HCT116 (cell line): ENCODE measurements at regions not wholly inside any gene's neighbourhood (a gene's known extent, or its start where the extent isn't known, plus 50 kb on each side); places are given as distances from the start of the nearest gene placed in this dataset.

Experiments
- ATAC-seq: fragments of 200-7000 bp; cut with Tn5 transposase; 2 replicates; pipeline ENCODE4 v1.9.1; 2020; ENCODE audit warnings: mild to moderate bottlenecking, moderate library complexity
- BruUV-seq: library from RNA; stranded (reverse); fragments of 400-500 nt; replicated peaks from 2 replicates; lab custom pipeline; 2021; lab: Mats Ljungman, UMichigan
- CTCF ChIA-PET: fragments of 300-600 bp; sonication (Branson Sonifier 250); formaldehyde crosslinking; loops from one replicate; lab custom pipeline; 2021; ENCODE audit warnings: antibody characterized with exemption; lab: Charles Lee
- POLR2A ChIA-PET: fragments of 300-600, 350-600 bp; sonication (Branson Sonifier 250); formaldehyde crosslinking; loops from one replicate; lab custom pipeline; 2021; ENCODE audit warnings: antibody characterized with exemption; lab: Charles Lee
- RAD21 ChIA-PET, 2 experiments: fragments of 300-600 bp; sonication (Branson Sonifier 250); formaldehyde crosslinking; loops; one replicate each; lab custom pipeline; 2023; ENCODE audit warnings: low total read pairs in 2 of 2; ENCODE audit not compliant: uncharacterized antibody in 2 of 2, unreplicated experiment in 2 of 2, low non-redundant PET in 1 of 2; lab: Charles Lee
- DNase-seq: peaks from one replicate; pipeline ENCODE4 v3.0.0-alpha.2; 2010; ENCODE audit warnings: low read depth, low spot score
- H2AFZ ChIP-seq: fragments of 200-600 bp; shearing (Covaris generic), sonication (generic); 2 replicates; pipeline ENCODE4 v1.6.1; 2017; ENCODE audit warnings: low read depth, mixed run types, mixed read lengths, antibody characterized with exemption, low read length; ENCODE audit not compliant: poor library complexity, severe bottlenecking
- H3K27ac ChIP-seq: 2 replicates; pipeline ENCODE4 v1.5.1; 2012; ENCODE audit warnings: low read depth, low read length
- H3K27me3 ChIP-seq: fragments of 200-600 bp; sonication (generic); 2 replicates; pipeline ENCODE4 v1.6.1; 2016; ENCODE audit warnings: mixed run types, low read length, mixed read lengths; ENCODE audit not compliant: insufficient read depth
- H3K36me3 ChIP-seq, 2 experiments: fragments of 200-500 bp in 1 of 2; fragments of 200-600 bp in 1 of 2; sonication (Bioruptor generic) in 1 of 2; sonication (generic) in 1 of 2; 2 replicates each; pipeline versions ENCODE4 v1.5.1 to v1.6.1; 2014 to 2016; ENCODE audit warnings: low read length in 2 of 2, inconsistent platforms in 1 of 2, mixed read lengths in 1 of 2, mixed run types in 1 of 2; ENCODE audit not compliant: insufficient read depth in 2 of 2, control insufficient read depth in 1 of 2
- H3K4me1 ChIP-seq, 2 experiments: fragments of 200-600 bp in 1 of 2; sonication (generic) in 1 of 2; 2 replicates each; pipeline versions ENCODE4 v1.5.1 to v1.6.1; 2012 to 2017; ENCODE audit warnings: low read length in 2 of 2, inconsistent platforms in 1 of 2, mild to moderate bottlenecking in 1 of 2, mixed read lengths in 1 of 2, mixed run types in 1 of 2, moderate library complexity in 1 of 2; ENCODE audit not compliant: insufficient read depth in 2 of 2, control insufficient read depth in 1 of 2
- H3K4me2 ChIP-seq: fragments of 200-600 bp; sonication (generic); 2 replicates; pipeline ENCODE4 v1.6.1; 2017; ENCODE audit warnings: mixed run types, low read length, mixed read lengths
- H3K4me3 ChIP-seq, 2 experiments: fragments of 200-600 bp in 1 of 2; sonication (generic) in 1 of 2; replicated peaks in 1 of 2; 2 replicates each; pipeline ENCODE4 v1.5.1; 2011 to 2016; ENCODE audit warnings: low read length in 2 of 2, control low read depth in 1 of 2, low read depth in 1 of 2, mild to moderate bottlenecking in 1 of 2, mixed read lengths in 1 of 2, mixed run types in 1 of 2
- H3K79me2 ChIP-seq: fragments of 200-600 bp; sonication (generic); 2 replicates; pipeline ENCODE4 v1.6.1; 2017; ENCODE audit warnings: mild to moderate bottlenecking, mixed run types, low read length, moderate library complexity, mixed read lengths; ENCODE audit not compliant: insufficient read depth
- H3K9ac ChIP-seq: fragments of 200-600 bp; sonication (generic); 2 replicates; pipeline ENCODE4 v1.6.1; 2016; ENCODE audit warnings: low read length, mixed read lengths
- H3K9me2 ChIP-seq: fragments of 200-600 bp; sonication (generic), shearing (Covaris generic); 2 replicates; pipeline ENCODE4 v1.6.1; 2017; ENCODE audit warnings: mixed run types, mild to moderate bottlenecking, moderate library complexity; ENCODE audit not compliant: insufficient read depth
- H3K9me3 ChIP-seq, 2 experiments: fragments of 200-500 bp in 1 of 2; fragments of 200-600 bp in 1 of 2; sonication (Bioruptor generic) in 1 of 2; sonication (generic) in 1 of 2; 2 replicates each; pipeline ENCODE4 v1.6.1; 2014 to 2017; ENCODE audit warnings: low read length in 2 of 2, mixed read lengths in 2 of 2, inconsistent platforms in 1 of 2, low read depth in 1 of 2, mild to moderate bottlenecking in 1 of 2, mixed run types in 1 of 2, moderate library complexity in 1 of 2; ENCODE audit not compliant: control insufficient read depth in 1 of 2, insufficient read depth in 1 of 2
- H4K20me1 ChIP-seq: fragments of 200-600 bp; sonication (generic), shearing (Covaris generic); 2 replicates; pipeline ENCODE4 v1.6.1; 2017; ENCODE audit warnings: mixed run types, mild to moderate bottlenecking, moderate library complexity; ENCODE audit not compliant: insufficient read depth
- CEBPB ChIP-seq: IDR thresholded peaks from 2 replicates; pipeline ENCODE4 v1.6.1; 2012; ENCODE audit warnings: low read depth
- EGR1 ChIP-seq: IDR thresholded peaks from 2 replicates; pipeline ENCODE4 v1.6.1; 2012; ENCODE audit warnings: low read depth
- EZH2 ChIP-seq: fragments of 200-600 bp; sonication (generic); IDR thresholded peaks from 2 replicates; pipeline ENCODE4 v1.6.1; 2017; ENCODE audit warnings: antibody characterized with exemption, mixed run types
- EZH2phosphoT487 ChIP-seq: fragments of 200-600 bp; IDR thresholded peaks from 2 replicates; pipeline ENCODE4 v1.6.1; 2018; ENCODE audit warnings: antibody characterized with exemption, borderline replicate concordance
- MAX ChIP-seq: IDR thresholded peaks from 2 replicates; pipeline ENCODE4 v1.6.1; 2012
- POLR2AphosphoS5 ChIP-seq: IDR thresholded peaks from 2 replicates; pipeline ENCODE4 v1.6.1; 2011; ENCODE audit warnings: mild to moderate bottlenecking, low read depth, low read length, moderate library complexity
- RAD21 ChIP-seq: IDR thresholded peaks from 2 replicates; pipeline ENCODE4 v1.6.1; 2012; ENCODE audit warnings: low read depth, mild to moderate bottlenecking
- SRF ChIP-seq: IDR thresholded peaks from 2 replicates; pipeline ENCODE4 v1.6.1; 2012; ENCODE audit warnings: low read depth
- TCF7L2 ChIP-seq: IDR thresholded peaks from 2 replicates; pipeline ENCODE4 v1.7.0; 2011; ENCODE audit warnings: borderline replicate concordance, inconsistent platforms; ENCODE audit not compliant: insufficient read depth, insufficient read length; ENCODE audit errors: extremely low read depth
- ZFX ChIP-seq: fragments of 450-650 bp; IDR thresholded peaks from 2 replicates; pipeline ENCODE4 v1.6.1; 2017
- ZNF274 ChIP-seq: fragments of 200-500 bp; sonication (Bioruptor generic); IDR thresholded peaks from 2 replicates; pipeline ENCODE4 v1.6.1; 2014; ENCODE audit warnings: mild to moderate bottlenecking, low read depth, low read length, inconsistent platforms
- intact Hi-C: fragments of 100-400 bp; cut with micrococcal nuclease; formaldehyde crosslinking; loops from 2 replicates; pipeline ENCODE4 v1.10.0; 2022
- TF ChIP-seq, protein P1 (sequence below): IDR thresholded peaks from 2 replicates; pipeline ENCODE4 v1.6.1; 2012; ENCODE audit warnings: low read depth
- TF ChIP-seq, protein P2 (sequence below), 3 experiments: fragments of 200-600 bp in 1 of 3; sonication (generic) in 1 of 3; IDR thresholded peaks in 2 of 3; conservative IDR thresholded peaks in 1 of 3; 2 replicates each; pipeline ENCODE4 v1.5.1; 2012 to 2017; ENCODE audit warnings: low read depth in 2 of 3, low read length in 2 of 3, antibody characterized with exemption in 1 of 3, borderline replicate concordance in 1 of 3, control low read depth in 1 of 3, mild to moderate bottlenecking in 1 of 3, mixed read lengths in 1 of 3, mixed run types in 1 of 3, moderate library complexity in 1 of 3; ENCODE audit not compliant: insufficient read depth in 1 of 3
- TF ChIP-seq, protein P3 (sequence below): IDR thresholded peaks from 2 replicates; pipeline ENCODE4 v1.6.1; 2011; ENCODE audit warnings: mild to moderate bottlenecking, low read length, moderate library complexity; ENCODE audit not compliant: insufficient replicate concordance; ENCODE audit errors: extremely low read depth

- intact Hi-C loops: no loop called here
- ChIA-PET POLR2A (no interaction called here), RAD21 (no interaction called here), CTCF (no interaction called here)
- Histone ChIP-seq H3K79me2 (no peaks in the 10 kb centered on the region), H3K4me1 (no peaks in the 10 kb centered on the region), H3K9me3 (no peaks in the 10 kb centered on the region), H3K36me3 (no peaks in the 10 kb centered on the region), H3K4me3 (no peak overlapping the region), H3K27me3 (0 out of 2 replicates have a peak, but pooled peaks cover under 1% of the 10 kb centered on the region), H3K9ac (no peak overlapping the region), H3K4me2 (no peak overlapping the region), H4K20me1 (no peaks in the 10 kb centered on the region), H3K27ac (no peak overlapping the region), H2AFZ (no peak overlapping the region), H3K9me2 (no peaks in the 10 kb centered on the region)
- no peak for DNase-seq
- TF ChIP-seq, protein P1, sequence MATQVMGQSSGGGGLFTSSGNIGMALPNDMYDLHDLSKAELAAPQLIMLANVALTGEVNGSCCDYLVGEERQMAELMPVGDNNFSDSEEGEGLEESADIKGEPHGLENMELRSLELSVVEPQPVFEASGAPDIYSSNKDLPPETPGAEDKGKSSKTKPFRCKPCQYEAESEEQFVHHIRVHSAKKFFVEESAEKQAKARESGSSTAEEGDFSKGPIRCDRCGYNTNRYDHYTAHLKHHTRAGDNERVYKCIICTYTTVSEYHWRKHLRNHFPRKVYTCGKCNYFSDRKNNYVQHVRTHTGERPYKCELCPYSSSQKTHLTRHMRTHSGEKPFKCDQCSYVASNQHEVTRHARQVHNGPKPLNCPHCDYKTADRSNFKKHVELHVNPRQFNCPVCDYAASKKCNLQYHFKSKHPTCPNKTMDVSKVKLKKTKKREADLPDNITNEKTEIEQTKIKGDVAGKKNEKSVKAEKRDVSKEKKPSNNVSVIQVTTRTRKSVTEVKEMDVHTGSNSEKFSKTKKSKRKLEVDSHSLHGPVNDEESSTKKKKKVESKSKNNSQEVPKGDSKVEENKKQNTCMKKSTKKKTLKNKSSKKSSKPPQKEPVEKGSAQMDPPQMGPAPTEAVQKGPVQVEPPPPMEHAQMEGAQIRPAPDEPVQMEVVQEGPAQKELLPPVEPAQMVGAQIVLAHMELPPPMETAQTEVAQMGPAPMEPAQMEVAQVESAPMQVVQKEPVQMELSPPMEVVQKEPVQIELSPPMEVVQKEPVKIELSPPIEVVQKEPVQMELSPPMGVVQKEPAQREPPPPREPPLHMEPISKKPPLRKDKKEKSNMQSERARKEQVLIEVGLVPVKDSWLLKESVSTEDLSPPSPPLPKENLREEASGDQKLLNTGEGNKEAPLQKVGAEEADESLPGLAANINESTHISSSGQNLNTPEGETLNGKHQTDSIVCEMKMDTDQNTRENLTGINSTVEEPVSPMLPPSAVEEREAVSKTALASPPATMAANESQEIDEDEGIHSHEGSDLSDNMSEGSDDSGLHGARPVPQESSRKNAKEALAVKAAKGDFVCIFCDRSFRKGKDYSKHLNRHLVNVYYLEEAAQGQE: no peak
- no peak for TF ChIP-seq EZH2
- TF ChIP-seq MAX: no peak
- TF ChIP-seq, protein P2, sequence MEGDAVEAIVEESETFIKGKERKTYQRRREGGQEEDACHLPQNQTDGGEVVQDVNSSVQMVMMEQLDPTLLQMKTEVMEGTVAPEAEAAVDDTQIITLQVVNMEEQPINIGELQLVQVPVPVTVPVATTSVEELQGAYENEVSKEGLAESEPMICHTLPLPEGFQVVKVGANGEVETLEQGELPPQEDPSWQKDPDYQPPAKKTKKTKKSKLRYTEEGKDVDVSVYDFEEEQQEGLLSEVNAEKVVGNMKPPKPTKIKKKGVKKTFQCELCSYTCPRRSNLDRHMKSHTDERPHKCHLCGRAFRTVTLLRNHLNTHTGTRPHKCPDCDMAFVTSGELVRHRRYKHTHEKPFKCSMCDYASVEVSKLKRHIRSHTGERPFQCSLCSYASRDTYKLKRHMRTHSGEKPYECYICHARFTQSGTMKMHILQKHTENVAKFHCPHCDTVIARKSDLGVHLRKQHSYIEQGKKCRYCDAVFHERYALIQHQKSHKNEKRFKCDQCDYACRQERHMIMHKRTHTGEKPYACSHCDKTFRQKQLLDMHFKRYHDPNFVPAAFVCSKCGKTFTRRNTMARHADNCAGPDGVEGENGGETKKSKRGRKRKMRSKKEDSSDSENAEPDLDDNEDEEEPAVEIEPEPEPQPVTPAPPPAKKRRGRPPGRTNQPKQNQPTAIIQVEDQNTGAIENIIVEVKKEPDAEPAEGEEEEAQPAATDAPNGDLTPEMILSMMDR (IDR thresholded peaks at IDR 0.05 in 2 of 3, conservative IDR thresholded peaks at IDR 0.05 in 1 of 3; ENCODE audit: borderline replicate concordance in 1 of 3, insufficient read depth in 1 of 3, low read depth in 2 of 3, low read length in 2 of 3): no peak
- no peak for TF ChIP-seq EGR1
- no peak for TF ChIP-seq RAD21
- TF ChIP-seq SRF: no peak
- TF ChIP-seq CEBPB: no peak
- no peak for TF ChIP-seq EZH2phosphoT487
- TF ChIP-seq, protein P3, sequence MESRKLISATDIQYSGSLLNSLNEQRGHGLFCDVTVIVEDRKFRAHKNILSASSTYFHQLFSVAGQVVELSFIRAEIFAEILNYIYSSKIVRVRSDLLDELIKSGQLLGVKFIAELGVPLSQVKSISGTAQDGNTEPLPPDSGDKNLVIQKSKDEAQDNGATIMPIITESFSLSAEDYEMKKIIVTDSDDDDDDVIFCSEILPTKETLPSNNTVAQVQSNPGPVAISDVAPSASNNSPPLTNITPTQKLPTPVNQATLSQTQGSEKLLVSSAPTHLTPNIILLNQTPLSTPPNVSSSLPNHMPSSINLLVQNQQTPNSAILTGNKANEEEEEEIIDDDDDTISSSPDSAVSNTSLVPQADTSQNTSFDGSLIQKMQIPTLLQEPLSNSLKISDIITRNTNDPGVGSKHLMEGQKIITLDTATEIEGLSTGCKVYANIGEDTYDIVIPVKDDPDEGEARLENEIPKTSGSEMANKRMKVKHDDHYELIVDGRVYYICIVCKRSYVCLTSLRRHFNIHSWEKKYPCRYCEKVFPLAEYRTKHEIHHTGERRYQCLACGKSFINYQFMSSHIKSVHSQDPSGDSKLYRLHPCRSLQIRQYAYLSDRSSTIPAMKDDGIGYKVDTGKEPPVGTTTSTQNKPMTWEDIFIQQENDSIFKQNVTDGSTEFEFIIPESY: no peak
- TF ChIP-seq ZNF274: no peak
- no peak for TF ChIP-seq ZFX
- TF ChIP-seq POLR2AphosphoS5: no peak
- TF ChIP-seq TCF7L2: no peak
- BruUV-seq: no TSS peak
- ATAC-seq: no peak
Observed at GRCh38 chrX:18031726-18032375, 170.8 kb upstream of the RAI2 start.
